Right renal cortex interstitium (tissue), 3 donors: ENCODE measurements at regions not wholly inside any gene's neighbourhood (a gene's known extent, or its start where the extent isn't known, plus 50 kb on each side); places are given as distances from the start of the nearest gene placed in this dataset.
A peak's percentile ranks its signal among the peaks of the same experiment; 100 is the strongest.
"Not testable (repeated sequence)": the region's sequence is repeated elsewhere in the genome, so short reads cannot be mapped to it uniquely, and the experiment has no call there.

ENCODE experiments used
- DNase-seq, 3 donors: peaks; one replicate each; pipeline ENCODE4 v3.0.0-alpha.2; 2013; ENCODE audit warnings: low read depth in 3 of 3, low spot score in 2 of 3

- no peak for DNase-seq
Observed at GRCh38 chr10:14429043-14429700, 98.4 kb upstream of the FRMD4A start.

- no peak for DNase-seq
Observed at GRCh38 chr10:14425034-14425433, 94.3 kb upstream of the FRMD4A start.

GRCh38 chr10:14423111-14423744 is 92.5 kb upstream of the FRMD4A start:
- DNase-seq: no peak

GRCh38 chr10:14422431-14422830 is 91.7 kb upstream of the FRMD4A start:
- no peak for DNase-seq

GRCh38 chr10:14421941-14422340 is 91.2 kb upstream of the FRMD4A start:
- no peak for DNase-seq

- DNase-seq: not testable (repeated sequence)
Observed at GRCh38 chr10:14417336-14417735, 86.6 kb upstream of the FRMD4A start.

GRCh38 chr10:14416308-14416700 is 85.6 kb upstream of the FRMD4A start:
- DNase-seq: no peak

GRCh38 chr10:14415676-14416307 is 85.1 kb upstream of the FRMD4A start:
- no peak for DNase-seq

GRCh38 chr10:14414901-14415300 is 84.2 kb upstream of the FRMD4A start:
- DNase-seq: no peak

DNA sequence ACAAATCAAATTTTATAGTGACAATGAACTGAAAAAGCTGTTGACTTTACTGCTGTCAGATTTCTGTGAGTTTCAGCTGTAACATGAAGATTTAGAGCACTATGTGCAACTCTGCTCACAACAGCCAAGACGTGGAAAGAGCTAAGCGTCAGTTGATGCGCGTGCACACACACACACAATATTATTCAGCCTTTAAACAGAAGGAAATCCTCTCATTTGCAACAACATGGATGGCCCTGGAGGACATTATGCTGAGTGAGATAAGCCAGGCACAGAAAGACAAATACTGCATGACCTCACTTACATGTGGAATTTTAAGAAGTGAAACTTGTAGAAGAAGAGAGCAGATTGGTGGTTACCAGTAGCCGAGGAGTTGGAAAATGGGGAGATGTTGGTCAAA is 82.8 kb upstream of the FRMD4A start:
- DNase-seq: peak in 1 of 3 donors; percentile 29

DNA sequence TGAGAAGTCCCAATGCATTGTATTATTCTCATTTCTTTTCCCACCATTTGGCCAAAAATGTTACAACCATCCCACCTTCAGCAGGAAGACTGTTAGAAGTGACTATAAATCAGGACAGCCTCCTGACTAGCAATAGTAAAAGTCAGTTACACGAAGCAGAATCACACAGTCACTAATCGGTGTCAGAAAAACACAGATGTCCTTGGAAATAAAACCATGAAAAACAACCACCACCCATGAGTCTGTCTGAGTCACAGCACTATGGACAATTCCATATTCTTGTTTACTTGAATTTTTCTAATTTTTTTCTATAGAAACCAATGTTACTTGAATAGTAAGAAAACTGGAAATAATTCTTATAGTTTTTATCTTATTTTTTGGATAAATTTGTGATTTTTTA is 81.9 kb upstream of the FRMD4A start:
- DNase-seq: no peak

GRCh38 chr10:14409856-14410458 is 79.2 kb upstream of the FRMD4A start:
- DNase-seq: no peak

DNA sequence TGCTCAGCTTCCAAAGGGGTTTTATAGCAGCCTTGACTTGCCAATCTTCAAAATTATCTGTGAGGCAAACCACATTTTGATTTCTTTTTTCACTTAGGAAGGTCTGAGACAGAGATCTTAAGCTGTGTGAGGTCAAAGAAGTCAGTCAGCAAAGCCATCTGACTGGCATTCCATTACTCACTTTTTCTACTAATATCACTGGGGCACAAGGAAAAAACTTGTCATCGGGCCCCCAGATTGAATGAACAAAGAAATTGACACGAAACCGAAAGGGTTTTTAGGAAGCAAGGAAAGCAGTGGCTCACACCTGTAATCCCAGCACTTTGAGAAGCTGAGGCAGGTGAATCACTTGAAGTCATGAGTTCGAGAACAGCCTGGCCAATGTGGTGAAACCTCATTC is 78.5 kb upstream of the FRMD4A start:
- DNase-seq: no peak

DNA sequence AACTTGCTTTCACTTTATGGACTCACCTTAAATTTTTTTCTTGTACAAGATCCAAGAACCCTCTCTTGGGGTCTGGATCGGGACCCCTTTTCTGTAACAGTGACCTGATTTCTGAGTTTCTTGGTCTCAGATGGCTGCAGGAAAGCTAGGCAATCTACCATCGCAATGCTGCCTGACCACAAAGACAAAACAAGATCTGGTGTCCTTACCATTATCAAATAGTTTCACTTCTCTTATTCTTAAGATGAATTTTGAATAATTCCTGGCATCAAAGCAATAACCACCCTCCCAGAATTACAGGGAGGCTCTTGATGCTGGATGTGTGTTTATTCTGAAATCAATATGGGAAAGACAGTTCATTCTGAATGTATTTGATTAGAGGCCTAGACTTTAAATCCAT is 77.4 kb upstream of the FRMD4A start:
- DNase-seq: no peak

- DNase-seq: no peak
Observed at GRCh38 chr10:14407567-14407966, 76.8 kb upstream of the FRMD4A start.

- no peak for DNase-seq
Observed at GRCh38 chr10:14405076-14406065, 74.6 kb upstream of the FRMD4A start.

- DNase-seq: no peak
Observed at GRCh38 chr10:14403881-14404623, 73.3 kb upstream of the FRMD4A start.

GRCh38 chr10:14403359-14403758 is 72.6 kb upstream of the FRMD4A start:
- no peak for DNase-seq

GRCh38 chr10:14399641-14400040 is 68.9 kb upstream of the FRMD4A start:
- no peak for DNase-seq

DNA sequence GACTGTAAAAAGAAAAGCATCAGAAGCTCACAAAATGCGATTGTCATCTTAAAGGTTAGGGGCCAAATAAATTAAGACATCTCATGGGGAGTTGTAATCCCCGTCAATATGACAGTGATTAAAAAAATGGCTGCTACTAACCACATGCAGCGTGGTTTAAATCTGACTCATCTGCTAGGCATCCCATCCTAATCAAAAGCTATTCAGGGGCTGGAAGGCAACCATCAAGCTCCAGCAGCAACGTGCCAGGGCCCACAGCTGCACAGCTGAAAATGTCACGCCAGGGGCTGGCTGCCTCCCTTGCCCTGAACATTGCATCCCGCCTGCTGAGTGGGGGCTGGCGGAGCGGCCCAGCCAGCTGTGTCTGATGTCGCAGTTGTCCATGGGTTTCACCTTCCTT is 66.3 kb upstream of the FRMD4A start:
- DNase-seq: no peak
